Heart left ventricle (tissue), 13 donors: ENCODE measurements at regions not wholly inside any gene's neighbourhood (a gene's known extent, or its start where the extent isn't known, plus 50 kb on each side); places are given as distances from the start of the nearest gene placed in this dataset.

Source experiments
- POLR2A ChIP-seq, 2 donors: fragments of 450-650 bp; IDR thresholded peaks; one replicate each; pipeline ENCODE4 v1.6.1; 2017; ENCODE audit warnings: antibody characterized with exemption in 2 of 2, mild to moderate bottlenecking in 2 of 2, moderate library complexity in 2 of 2
- TF ChIP-seq, protein P1 (sequence below), 12 donors: fragments of 200-600 bp; sonication (generic) in 4 of 12; IDR thresholded peaks; one replicate each; pipeline versions ENCODE4 v1.5.0 to v1.8.0; 2018 to 2022; ENCODE audit warnings: antibody characterized with exemption in 12 of 12, mild to moderate bottlenecking in 5 of 12
- donor health status: ischemic (EF 13 %, LVEDD 7.1; RV severe dilation, severe dysfunction).
- donor health status: DM: no; HTN: yes; CAD: no.
- donor health status: DM: no; HTN: no; CAD: no.
- donor health status: ischemic (EF 25% LVEDD 6.9; RV normal size, moderate dysfunction).
- donor health status: ischemic (EF 25% LVEDD 5.7; RV mildly dilated, moderate dysfunction).
- donor health status: ischemic (EF 35%, LVEDD 5.7; RV mildly dilated, moderate dysfunction).
- donor health status: nonischemic (EF 11% LVEDD 7.7; RV severe dilation, severe dysfunction).
- donor health status: DM: yes; HTN: yes; CAD: no.
- donor health status: PGD.
- donor health status: ischemic (EF 29% LVEDD 5.4; RV normal size, mild dysfunction).
- donor health status: nonischemic (EF 23%, LVEDD 6.1; RV moderate dilation, normal function).

DNA sequence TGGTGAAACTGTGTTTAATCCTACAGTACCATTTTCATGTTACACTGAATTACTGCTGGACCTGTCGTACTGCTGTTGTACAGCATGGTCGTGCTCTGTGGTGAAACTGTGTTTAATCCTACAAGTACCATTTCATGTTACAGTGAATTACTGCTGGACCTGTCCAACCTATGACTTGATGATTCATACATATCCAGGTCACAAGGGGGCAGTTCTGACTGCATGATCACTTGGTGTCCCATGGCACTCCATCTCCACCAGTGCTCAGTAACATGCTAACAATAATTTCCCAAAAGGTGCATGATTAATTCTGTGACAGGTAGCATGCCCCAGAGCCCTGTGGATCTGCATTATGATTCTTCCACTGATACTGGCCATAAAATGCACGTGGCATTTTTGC, 101.6 kb downstream of the ADCYAP1 start:
- no peak for TF ChIP-seq POLR2A (IDR thresholded peaks at IDR 0.05)
- TF ChIP-seq, protein P1, sequence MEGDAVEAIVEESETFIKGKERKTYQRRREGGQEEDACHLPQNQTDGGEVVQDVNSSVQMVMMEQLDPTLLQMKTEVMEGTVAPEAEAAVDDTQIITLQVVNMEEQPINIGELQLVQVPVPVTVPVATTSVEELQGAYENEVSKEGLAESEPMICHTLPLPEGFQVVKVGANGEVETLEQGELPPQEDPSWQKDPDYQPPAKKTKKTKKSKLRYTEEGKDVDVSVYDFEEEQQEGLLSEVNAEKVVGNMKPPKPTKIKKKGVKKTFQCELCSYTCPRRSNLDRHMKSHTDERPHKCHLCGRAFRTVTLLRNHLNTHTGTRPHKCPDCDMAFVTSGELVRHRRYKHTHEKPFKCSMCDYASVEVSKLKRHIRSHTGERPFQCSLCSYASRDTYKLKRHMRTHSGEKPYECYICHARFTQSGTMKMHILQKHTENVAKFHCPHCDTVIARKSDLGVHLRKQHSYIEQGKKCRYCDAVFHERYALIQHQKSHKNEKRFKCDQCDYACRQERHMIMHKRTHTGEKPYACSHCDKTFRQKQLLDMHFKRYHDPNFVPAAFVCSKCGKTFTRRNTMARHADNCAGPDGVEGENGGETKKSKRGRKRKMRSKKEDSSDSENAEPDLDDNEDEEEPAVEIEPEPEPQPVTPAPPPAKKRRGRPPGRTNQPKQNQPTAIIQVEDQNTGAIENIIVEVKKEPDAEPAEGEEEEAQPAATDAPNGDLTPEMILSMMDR (IDR thresholded peaks at IDR 0.05): no peak
